Thyroid gland (tissue), 4 donors: ENCODE measurements at regions not wholly inside any gene's neighbourhood (a gene's known extent, or its start where the extent isn't known, plus 50 kb on each side); places are given as distances from the start of the nearest gene placed in this dataset.

Experiments used
- DNase-seq, 2 donors: peaks; one replicate each; pipeline ENCODE4 v3.0.0-alpha.2; 2019
- H3K27ac ChIP-seq, 3 donors: fragments of 200-600 bp; sonication (generic); 1 replicate in 2 of 3; 2 replicates in 1 of 3; pipeline ENCODE4 v1.5.1; 2016 to 2019; ENCODE audit warnings: mild to moderate bottlenecking in 1 of 3, moderate library complexity in 1 of 3
- H3K27me3 ChIP-seq: fragments of 200-600 bp; sonication (generic); one replicate; pipeline ENCODE4 v1.5.1; 2019
- H3K36me3 ChIP-seq, 2 donors: fragments of 200-600 bp; sonication (generic); one replicate each; pipeline ENCODE4 v1.5.1; 2016 to 2019
- H3K4me1 ChIP-seq, 2 donors: fragments of 200-600 bp; sonication (generic); one replicate each; pipeline ENCODE4 v1.5.1; 2017 to 2019
- H3K4me3 ChIP-seq, 3 donors: fragments of 200-600 bp; sonication (generic); replicated peaks in 1 of 3; 1 replicate in 2 of 3; 2 replicates in 1 of 3; pipeline ENCODE4 v1.5.1; 2016; ENCODE audit warnings: mild to moderate bottlenecking in 1 of 3
- H3K9me3 ChIP-seq: fragments of 200-600 bp; sonication (generic); one replicate; pipeline ENCODE4 v1.5.1; 2017
- POLR2A ChIP-seq, 2 donors: fragments of 450-650 bp; IDR thresholded peaks; one replicate each; pipeline ENCODE4 v1.6.1; 2017; ENCODE audit warnings: antibody characterized with exemption in 2 of 2, mild to moderate bottlenecking in 2 of 2, moderate library complexity in 1 of 2
- WGBS, 2 donors: methylation state at CpG; one replicate each; pipeline ENCODE4 v1.1.5; 2017; 5-methylcytosine and 5-hydroxymethylcytosine counted together
- intact Hi-C: fragments of 100-400 bp; cut with DNase I; formaldehyde crosslinking; loops from one replicate; pipeline ENCODE4 v1.15.1; 2023
- TF ChIP-seq, protein P1 (sequence below), 6 experiments: fragments of 200-600 bp in 3 of 6; fragments of 450-650 bp in 3 of 6; sonication (generic) in 3 of 6; IDR thresholded peaks; one replicate each; pipeline ENCODE4 v1.5.1; 2016 to 2019; ENCODE audit warnings: antibody characterized with exemption in 6 of 6, mild to moderate bottlenecking in 2 of 6, inconsistent platforms in 1 of 6, moderate library complexity in 1 of 6

DNA sequence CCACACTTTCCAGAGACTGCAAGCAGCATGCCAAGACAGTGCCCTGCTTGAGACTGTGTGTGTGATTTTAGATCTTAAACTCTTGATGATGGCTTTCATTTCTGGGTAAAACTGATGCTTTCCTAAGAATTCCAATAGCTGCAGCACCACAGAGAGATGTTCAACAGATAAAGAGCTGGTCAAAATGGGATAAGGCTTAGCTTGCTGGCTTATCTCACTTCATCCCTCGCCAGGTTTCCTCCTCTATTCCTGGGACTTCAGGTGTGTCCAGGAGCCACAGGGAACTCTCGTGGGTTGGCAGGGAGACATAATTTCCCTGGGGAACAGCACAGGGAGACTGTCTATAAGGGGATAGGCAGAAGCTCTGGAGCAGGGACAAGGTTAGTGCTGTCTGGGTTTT lies 137.3 kb downstream of the KCTD15 start:
- intact Hi-C loops = no loop called here
- H3K4me1 ChIP-seq = no peaks in the 10 kb centered on the region
- no peak overlapping the region for H3K4me3 ChIP-seq
- no peaks in the 10 kb centered on the region for H3K27me3 ChIP-seq
- H3K27ac ChIP-seq = no peak overlapping the region
- no peaks in the 10 kb centered on the region for H3K9me3 ChIP-seq
- no peak for DNase-seq
- no peaks in the 10 kb centered on the region for H3K36me3 ChIP-seq
- no peak for TF ChIP-seq POLR2A (IDR thresholded peaks at IDR 0.05)
- TF ChIP-seq, protein P1, sequence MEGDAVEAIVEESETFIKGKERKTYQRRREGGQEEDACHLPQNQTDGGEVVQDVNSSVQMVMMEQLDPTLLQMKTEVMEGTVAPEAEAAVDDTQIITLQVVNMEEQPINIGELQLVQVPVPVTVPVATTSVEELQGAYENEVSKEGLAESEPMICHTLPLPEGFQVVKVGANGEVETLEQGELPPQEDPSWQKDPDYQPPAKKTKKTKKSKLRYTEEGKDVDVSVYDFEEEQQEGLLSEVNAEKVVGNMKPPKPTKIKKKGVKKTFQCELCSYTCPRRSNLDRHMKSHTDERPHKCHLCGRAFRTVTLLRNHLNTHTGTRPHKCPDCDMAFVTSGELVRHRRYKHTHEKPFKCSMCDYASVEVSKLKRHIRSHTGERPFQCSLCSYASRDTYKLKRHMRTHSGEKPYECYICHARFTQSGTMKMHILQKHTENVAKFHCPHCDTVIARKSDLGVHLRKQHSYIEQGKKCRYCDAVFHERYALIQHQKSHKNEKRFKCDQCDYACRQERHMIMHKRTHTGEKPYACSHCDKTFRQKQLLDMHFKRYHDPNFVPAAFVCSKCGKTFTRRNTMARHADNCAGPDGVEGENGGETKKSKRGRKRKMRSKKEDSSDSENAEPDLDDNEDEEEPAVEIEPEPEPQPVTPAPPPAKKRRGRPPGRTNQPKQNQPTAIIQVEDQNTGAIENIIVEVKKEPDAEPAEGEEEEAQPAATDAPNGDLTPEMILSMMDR (IDR thresholded peaks at IDR 0.05) = no peak
- WGBS, 2 donors = 68 to 71% methylated on average over 1 to 2 of the region's 2 CpGs

DNA sequence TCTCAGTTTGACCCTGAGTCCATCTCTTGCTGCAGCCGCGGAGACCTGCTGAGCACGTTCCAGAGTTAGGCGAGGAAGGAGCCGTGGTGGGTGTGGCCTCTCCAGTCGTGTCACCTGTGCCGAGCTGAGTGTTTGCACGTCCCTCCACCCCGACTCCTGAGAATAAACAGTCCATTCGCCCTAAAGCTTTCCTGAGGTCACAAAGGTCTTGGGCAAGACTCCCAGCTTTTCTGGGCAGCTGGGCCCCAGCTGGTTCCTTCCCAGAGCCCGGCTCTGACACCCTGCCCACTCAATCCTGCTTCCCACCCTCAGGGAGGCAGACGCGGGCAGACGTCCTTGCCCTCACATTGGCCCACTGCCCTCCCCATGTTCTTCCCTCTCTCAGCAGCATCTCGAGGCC lies 142.2 kb downstream of the KCTD15 start:
- Histone ChIP-seq H3K27ac (no peak overlapping the region), H3K27me3 (no peaks in the 10 kb centered on the region), H3K4me3 (no peak overlapping the region), H3K9me3 (no peaks in the 10 kb centered on the region), H3K36me3 (no peaks in the 10 kb centered on the region), H3K4me1 (no peaks in the 10 kb centered on the region)
- intact Hi-C loops = no loop called here
- WGBS, 2 donors = 51 to 55% methylated on average over 14 of the region's 15 CpGs
- TF ChIP-seq, protein P1 (IDR thresholded peaks at IDR 0.05) = no peak
- no peak for DNase-seq

DNA sequence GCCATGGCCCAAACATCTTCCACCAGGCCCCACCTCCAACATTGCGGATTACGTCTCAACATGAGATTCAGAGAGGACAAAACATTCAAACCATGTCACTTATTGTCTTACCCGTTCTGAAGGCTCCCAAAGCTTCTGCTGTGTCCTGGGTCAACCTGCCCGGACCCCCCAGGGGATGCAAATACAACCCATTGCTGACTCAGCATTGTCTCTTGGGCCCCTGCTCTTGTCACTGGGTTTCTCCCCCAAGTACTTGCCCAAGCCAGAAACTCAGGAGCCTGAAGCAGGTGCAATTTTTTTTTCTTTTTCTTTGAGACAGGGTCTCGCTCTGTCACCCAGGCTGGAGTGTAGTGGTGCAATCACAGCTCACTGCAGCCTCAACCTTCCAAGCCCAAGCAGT lies 144.5 kb downstream of the KCTD15 start:
- TF ChIP-seq, protein P1 (IDR thresholded peaks at IDR 0.05) = no peak
- TF ChIP-seq POLR2A (IDR thresholded peaks at IDR 0.05) = no peak
- Histone ChIP-seq H3K4me1 (no peaks in the 10 kb centered on the region), H3K27me3 (no peaks in the 10 kb centered on the region), H3K36me3 (no peaks in the 10 kb centered on the region), H3K9me3 (no peaks in the 10 kb centered on the region), H3K4me3 (no peak overlapping the region), H3K27ac (no peak overlapping the region)
- intact Hi-C loops = no loop called here
- 81 to 83% methylated on average over 5 of the region's 5 CpGs for WGBS, 2 donors
- no peak for DNase-seq

DNA sequence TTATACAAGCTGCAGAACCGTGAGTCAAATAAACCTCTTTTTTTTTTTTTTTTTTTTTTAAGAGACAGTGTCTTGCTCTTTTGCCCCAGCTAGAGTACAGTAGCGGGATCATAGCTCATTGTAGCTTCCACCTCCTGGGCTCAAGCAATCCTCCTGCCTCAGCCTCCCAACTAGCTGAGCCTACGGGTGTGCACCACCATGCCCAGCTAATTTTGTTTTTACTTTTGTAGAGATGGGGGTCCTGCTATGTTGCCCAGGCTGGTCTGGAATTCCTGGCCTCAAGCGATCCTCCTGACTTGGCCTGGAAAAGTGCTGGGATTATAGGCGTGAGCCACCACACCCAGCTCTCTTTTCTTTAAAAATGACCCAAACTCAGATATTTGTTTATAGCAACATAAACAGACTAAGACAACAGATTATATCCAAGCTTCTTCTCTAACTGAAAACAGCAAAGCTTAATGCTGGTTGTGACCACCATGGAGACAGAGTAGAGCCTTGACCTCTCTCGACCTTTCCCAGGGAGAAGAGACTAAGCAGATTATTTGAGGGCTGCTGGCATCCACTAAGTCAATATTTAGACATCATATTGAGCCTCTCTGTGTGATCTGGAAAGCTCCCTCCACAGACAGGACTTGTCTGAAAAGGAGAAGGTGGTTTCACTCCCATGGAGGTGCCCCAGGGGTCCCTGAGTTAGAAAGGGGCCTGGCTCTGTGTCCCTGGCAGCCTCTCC lies 150.0 kb downstream of the KCTD15 start:
- Histone ChIP-seq H3K4me3 (no peak overlapping the region), H3K36me3 (no peaks in the 10 kb centered on the region), H3K4me1 (no peaks in the 10 kb centered on the region), H3K27me3 (no peaks in the 10 kb centered on the region), H3K9me3 (no peaks in the 10 kb centered on the region), H3K27ac (no peak overlapping the region)
- intact Hi-C loops = no loop called here
- no peak for DNase-seq
- 76 to 87% methylated on average over 6 of the region's 6 CpGs for WGBS, 2 donors
- TF ChIP-seq, protein P1 (IDR thresholded peaks at IDR 0.05) = no peak
- no peak for TF ChIP-seq POLR2A (IDR thresholded peaks at IDR 0.05)

DNA sequence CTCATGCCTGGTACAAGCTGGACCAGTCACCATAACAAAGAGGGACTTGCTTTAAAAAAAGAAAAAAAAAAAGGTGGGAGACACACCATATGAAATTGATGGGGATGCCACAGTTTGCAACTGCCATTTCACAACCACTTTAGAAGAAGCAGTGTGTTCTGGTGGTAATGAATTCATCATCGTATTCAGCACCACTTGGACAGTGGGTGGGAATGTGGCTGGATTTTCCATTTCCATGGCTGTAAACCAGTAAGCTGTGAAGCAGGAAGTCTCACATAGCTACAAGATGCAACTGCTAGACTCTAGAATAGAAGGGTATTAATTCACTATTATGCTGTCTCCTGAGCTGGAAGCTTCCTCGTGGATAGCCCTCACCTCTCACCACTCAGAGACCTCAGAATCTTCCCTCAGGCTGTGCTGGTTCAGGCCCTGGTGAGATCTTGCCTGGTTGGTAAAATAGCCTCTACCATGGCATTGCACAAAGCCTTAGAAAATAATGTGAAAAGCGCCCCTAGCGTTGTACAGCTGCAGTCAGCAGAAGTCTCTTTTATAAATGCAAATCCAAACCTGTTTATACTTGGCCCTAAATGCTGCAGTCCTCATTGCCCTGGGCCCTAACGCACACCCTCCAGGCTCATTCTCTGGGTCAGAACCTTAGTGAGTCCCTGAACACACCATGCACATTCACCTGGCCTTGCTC lies 150.7 kb downstream of the KCTD15 start:
- Histone ChIP-seq H3K27me3 (no peaks in the 10 kb centered on the region), H3K4me1 (no peaks in the 10 kb centered on the region), H3K36me3 (no peaks in the 10 kb centered on the region), H3K9me3 (no peaks in the 10 kb centered on the region), H3K4me3 (no peak overlapping the region), H3K27ac (no peak overlapping the region)
- intact Hi-C loops = no loop called here
- WGBS, 2 donors = 53 to 62% methylated on average over 5 of the region's 5 CpGs
- no peak for DNase-seq
- TF ChIP-seq, protein P1 (IDR thresholded peaks at IDR 0.05) = no peak
- TF ChIP-seq POLR2A (IDR thresholded peaks at IDR 0.05) = no peak
